GM12878 (cell line): ENCODE measurements at regions not wholly inside any gene's neighbourhood (a gene's known extent, or its start where the extent isn't known, plus 50 kb on each side); places are given as distances from the start of the nearest gene placed in this dataset.

Source experiments
- BMI1 ChIP-seq: fragments of 450-650 bp; IDR thresholded peaks from 2 replicates; pipeline ENCODE4 v1.6.1; 2016; ENCODE audit warnings: mild to moderate bottlenecking, moderate library complexity, borderline replicate concordance
- CREB1 ChIP-seq: IDR thresholded peaks from 2 replicates; pipeline ENCODE4 v1.6.1; 2012; ENCODE audit warnings: low read depth, mild to moderate bottlenecking, inconsistent platforms
- CTCF ChIP-seq, 3 experiments: IDR thresholded peaks in 2 of 3; conservative IDR thresholded peaks in 1 of 3; 2 replicates each; pipeline ENCODE4 v1.5.1; 2011; ENCODE audit warnings: low read depth in 3 of 3, low read length in 3 of 3, mild to moderate bottlenecking in 3 of 3, control low read depth in 2 of 3, moderate library complexity in 2 of 3, inconsistent platforms in 1 of 3, mixed read lengths in 1 of 3; ENCODE audit not compliant: control insufficient read depth in 2 of 3, insufficient read depth in 1 of 3; ENCODE audit errors: extremely low read depth in 1 of 3
- EP300 ChIP-seq, 2 experiments: fragments of 150-350 bp in 1 of 2; IDR thresholded peaks; 2 replicates each; pipeline ENCODE4 v1.6.1; 2011 to 2012; ENCODE audit warnings: low read depth in 2 of 2, low read length in 2 of 2, borderline replicate concordance in 1 of 2, improper control_type of control experiment in 1 of 2, inconsistent platforms in 1 of 2; ENCODE audit not compliant: control insufficient read depth in 1 of 2
- FOXM1 ChIP-seq: IDR thresholded peaks from 2 replicates; pipeline ENCODE4 v1.6.1; 2012; ENCODE audit warnings: low read depth, mild to moderate bottlenecking, inconsistent platforms, low read length, moderate library complexity
- MAX ChIP-seq: IDR thresholded peaks from 2 replicates; pipeline ENCODE4 v1.6.1; 2012; ENCODE audit warnings: low read depth, low read length, improper control_type of control experiment
- NFYB ChIP-seq: IDR thresholded peaks from 2 replicates; pipeline ENCODE4 v1.6.1; 2011; ENCODE audit warnings: low read depth, mild to moderate bottlenecking, low read length, improper control_type of control experiment, moderate library complexity; ENCODE audit not compliant: insufficient read depth
- POLR2A ChIP-seq: IDR thresholded peaks from 2 replicates; pipeline ENCODE4 v1.6.1; 2011; ENCODE audit warnings: low read depth, mild to moderate bottlenecking, low read length
- POLR2AphosphoS5 ChIP-seq: IDR thresholded peaks from 2 replicates; pipeline ENCODE4 v1.6.1; 2011; ENCODE audit warnings: mild to moderate bottlenecking, low read length, inconsistent platforms
- SIX5 ChIP-seq: IDR thresholded peaks from 2 replicates; pipeline ENCODE4 v1.6.1; 2011; ENCODE audit warnings: mild to moderate bottlenecking, low read depth, low read length, moderate library complexity; ENCODE audit not compliant: severe bottlenecking
- SP1 ChIP-seq: IDR thresholded peaks from one replicate; pipeline ENCODE4 v1.6.1; 2011; ENCODE audit warnings: low read depth, low read length
- TF ChIP-seq, protein P1 (sequence below): IDR thresholded peaks from 2 replicates; pipeline ENCODE4 v1.6.1; 2011; ENCODE audit warnings: low read depth, low read length, improper control_type of control experiment, borderline replicate concordance
- TF ChIP-seq, protein P2 (sequence below): IDR thresholded peaks from 2 replicates; pipeline ENCODE4 v1.6.1; 2012; ENCODE audit warnings: low read depth, low read length, improper control_type of control experiment
- TF ChIP-seq, protein P3 (sequence below): fragments of 450-650 bp; IDR thresholded peaks from 2 replicates; pipeline ENCODE4 v1.6.1; 2017; ENCODE audit warnings: mild to moderate bottlenecking

GRCh38 chr20:53872081-53872541 lies 198.3 kb downstream of the BCAS1 start:
- TF ChIP-seq, protein P1, sequence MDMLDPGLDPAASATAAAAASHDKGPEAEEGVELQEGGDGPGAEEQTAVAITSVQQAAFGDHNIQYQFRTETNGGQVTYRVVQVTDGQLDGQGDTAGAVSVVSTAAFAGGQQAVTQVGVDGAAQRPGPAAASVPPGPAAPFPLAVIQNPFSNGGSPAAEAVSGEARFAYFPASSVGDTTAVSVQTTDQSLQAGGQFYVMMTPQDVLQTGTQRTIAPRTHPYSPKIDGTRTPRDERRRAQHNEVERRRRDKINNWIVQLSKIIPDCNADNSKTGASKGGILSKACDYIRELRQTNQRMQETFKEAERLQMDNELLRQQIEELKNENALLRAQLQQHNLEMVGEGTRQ: no peak
- TF ChIP-seq CREB1 (no peak), EP300 (IDR thresholded peaks at IDR 0.05; ENCODE audit: borderline replicate concordance in 1 of 2, control insufficient read depth in 1 of 2, low read depth in 2 of 2, low read length in 2 of 2) (no peak), SP1 (no peak), CTCF (IDR thresholded peaks at IDR 0.05 in 2 of 3, conservative IDR thresholded peaks at IDR 0.05 in 1 of 3; ENCODE audit: control insufficient read depth in 2 of 3, extremely low read depth in 1 of 3, insufficient read depth in 1 of 3, low read depth in 3 of 3, low read length in 3 of 3) (no peak), NFYB (no peak), BMI1 (no peak), FOXM1 (no peak), POLR2AphosphoS5 (no peak), MAX (no peak), POLR2A (no peak), SIX5 (no peak)
- TF ChIP-seq, protein P2, sequence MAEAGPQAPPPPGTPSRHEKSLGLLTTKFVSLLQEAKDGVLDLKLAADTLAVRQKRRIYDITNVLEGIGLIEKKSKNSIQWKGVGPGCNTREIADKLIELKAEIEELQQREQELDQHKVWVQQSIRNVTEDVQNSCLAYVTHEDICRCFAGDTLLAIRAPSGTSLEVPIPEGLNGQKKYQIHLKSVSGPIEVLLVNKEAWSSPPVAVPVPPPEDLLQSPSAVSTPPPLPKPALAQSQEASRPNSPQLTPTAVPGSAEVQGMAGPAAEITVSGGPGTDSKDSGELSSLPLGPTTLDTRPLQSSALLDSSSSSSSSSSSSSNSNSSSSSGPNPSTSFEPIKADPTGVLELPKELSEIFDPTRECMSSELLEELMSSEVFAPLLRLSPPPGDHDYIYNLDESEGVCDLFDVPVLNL: no peak
- TF ChIP-seq, protein P3, sequence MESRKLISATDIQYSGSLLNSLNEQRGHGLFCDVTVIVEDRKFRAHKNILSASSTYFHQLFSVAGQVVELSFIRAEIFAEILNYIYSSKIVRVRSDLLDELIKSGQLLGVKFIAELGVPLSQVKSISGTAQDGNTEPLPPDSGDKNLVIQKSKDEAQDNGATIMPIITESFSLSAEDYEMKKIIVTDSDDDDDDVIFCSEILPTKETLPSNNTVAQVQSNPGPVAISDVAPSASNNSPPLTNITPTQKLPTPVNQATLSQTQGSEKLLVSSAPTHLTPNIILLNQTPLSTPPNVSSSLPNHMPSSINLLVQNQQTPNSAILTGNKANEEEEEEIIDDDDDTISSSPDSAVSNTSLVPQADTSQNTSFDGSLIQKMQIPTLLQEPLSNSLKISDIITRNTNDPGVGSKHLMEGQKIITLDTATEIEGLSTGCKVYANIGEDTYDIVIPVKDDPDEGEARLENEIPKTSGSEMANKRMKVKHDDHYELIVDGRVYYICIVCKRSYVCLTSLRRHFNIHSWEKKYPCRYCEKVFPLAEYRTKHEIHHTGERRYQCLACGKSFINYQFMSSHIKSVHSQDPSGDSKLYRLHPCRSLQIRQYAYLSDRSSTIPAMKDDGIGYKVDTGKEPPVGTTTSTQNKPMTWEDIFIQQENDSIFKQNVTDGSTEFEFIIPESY: no peak
